ENCODE measurements at regions not wholly inside any gene's neighbourhood (a gene's known extent, or its start where the extent isn't known, plus 50 kb on each side); places are given as distances from the start of the nearest gene placed in this dataset.

DNA sequence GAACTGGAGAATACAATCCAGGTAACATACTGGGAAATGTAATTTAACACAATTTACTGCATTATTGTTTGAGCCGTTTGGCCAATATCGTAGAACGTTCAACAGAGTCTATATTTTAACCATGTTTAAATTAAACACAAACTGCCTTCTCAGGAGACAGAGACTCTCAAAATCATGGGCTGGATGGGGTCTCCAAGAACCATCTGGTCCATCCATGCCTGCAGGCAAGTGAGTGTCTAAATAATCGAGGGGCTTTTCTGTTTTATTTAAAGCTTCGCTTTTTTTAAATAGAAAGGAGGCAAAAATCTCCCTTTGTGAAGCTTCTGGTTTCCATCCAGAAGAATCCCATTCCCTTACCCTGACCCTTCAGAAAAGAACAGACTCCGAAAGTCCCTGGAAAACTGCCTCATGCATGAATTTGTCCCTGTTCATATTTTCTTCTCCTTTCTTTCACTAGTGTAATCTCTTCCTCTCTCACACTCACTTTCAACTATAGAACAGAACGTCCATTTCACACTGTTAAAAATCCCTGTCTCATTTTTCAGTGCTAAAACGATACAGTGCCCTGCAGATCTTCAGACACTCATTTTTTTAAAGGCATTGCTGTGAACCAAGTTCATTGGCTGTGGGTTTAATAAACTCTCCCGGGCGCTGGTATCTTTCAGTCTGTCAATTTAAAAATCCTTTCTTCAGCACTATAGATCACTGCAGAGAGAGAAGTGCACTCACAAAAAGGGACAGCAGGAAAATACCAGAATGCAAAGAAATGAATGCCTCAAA lies 111.4 kb upstream of the TOM1L1 start:
- TF ChIP-seq, protein P1, sequence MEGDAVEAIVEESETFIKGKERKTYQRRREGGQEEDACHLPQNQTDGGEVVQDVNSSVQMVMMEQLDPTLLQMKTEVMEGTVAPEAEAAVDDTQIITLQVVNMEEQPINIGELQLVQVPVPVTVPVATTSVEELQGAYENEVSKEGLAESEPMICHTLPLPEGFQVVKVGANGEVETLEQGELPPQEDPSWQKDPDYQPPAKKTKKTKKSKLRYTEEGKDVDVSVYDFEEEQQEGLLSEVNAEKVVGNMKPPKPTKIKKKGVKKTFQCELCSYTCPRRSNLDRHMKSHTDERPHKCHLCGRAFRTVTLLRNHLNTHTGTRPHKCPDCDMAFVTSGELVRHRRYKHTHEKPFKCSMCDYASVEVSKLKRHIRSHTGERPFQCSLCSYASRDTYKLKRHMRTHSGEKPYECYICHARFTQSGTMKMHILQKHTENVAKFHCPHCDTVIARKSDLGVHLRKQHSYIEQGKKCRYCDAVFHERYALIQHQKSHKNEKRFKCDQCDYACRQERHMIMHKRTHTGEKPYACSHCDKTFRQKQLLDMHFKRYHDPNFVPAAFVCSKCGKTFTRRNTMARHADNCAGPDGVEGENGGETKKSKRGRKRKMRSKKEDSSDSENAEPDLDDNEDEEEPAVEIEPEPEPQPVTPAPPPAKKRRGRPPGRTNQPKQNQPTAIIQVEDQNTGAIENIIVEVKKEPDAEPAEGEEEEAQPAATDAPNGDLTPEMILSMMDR (IDR thresholded peaks at IDR 0.05; ENCODE audit: insufficient read depth, low read length) = no peak
- H3K4me3 ChIP-seq (ENCODE audit: low read depth, low read length) = no peak overlapping the region
- no peak for DNase-seq (ENCODE audit: low read depth)

DNA sequence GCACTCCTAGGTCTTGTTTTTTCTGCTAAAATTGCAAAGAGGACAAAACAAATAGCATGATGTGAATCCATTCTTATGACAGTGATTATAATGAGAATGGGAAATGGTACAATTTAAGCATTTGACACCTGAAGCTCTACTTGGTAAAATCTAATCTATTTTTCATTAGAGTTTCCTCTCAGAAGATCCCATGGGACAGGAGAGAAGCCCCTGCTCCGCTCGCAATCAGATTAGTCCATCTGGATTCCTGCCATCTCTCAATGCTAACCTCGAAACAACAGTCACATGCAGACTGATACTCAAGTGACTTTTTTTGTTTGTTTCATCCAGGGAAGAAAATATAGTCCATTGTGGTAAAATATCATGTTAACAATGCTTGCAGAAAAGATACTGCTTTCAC lies 107.4 kb upstream of the TOM1L1 start:
- DNase-seq (ENCODE audit: low read depth) = no peak
- H3K4me3 ChIP-seq (ENCODE audit: low read depth, low read length) = no peak overlapping the region
- TF ChIP-seq, protein P1 (IDR thresholded peaks at IDR 0.05; ENCODE audit: insufficient read depth, low read length) = no peak

DNA sequence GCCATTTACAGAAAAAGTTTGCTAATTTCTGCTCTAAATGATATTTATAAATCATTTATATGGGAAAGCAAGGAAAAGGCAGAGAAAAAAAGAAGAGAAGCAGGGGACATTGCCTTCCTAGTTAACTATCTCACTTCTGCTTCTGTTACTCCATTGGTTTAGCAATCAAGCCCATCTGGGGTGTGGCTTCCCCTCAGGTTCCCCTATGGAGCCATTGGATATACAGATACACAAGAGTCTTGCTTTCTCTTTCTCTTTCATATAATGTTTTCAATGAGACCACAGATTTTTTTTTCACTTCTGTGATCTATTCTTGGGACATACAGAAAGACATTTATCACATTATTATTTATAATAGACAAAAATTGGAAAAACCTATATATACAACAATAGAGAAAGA lies 105.6 kb upstream of the TOM1L1 start:
- no peak for DNase-seq (ENCODE audit: low read depth)
- H3K4me3 ChIP-seq (ENCODE audit: low read depth, low read length) = no peak overlapping the region
- TF ChIP-seq, protein P1 (IDR thresholded peaks at IDR 0.05; ENCODE audit: insufficient read depth, low read length) = no peak

DNA sequence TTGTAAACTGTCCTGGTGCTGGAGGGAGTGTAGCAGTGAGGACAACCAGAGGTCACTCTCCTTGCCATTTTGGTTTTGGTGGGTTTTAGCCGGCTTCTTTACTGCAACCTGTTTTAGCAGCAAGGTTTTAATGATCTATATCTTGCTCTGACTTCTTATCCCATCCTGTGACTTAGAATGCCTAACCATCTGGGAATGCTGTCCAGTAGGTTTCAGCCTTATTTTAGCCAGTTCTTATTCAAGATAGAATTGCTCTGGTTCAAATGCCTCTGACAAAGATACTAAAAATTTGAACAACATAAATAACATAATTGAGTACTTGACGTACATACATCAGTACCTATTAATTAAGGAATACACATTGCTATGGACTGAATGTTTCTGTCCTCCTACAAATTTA lies 93.3 kb upstream of the TOM1L1 start:
- H3K4me3 ChIP-seq (ENCODE audit: low read depth, low read length) = no peak overlapping the region
- TF ChIP-seq, protein P1 (IDR thresholded peaks at IDR 0.05; ENCODE audit: insufficient read depth, low read length) = no peak
- no peak for DNase-seq (ENCODE audit: low read depth)

DNA sequence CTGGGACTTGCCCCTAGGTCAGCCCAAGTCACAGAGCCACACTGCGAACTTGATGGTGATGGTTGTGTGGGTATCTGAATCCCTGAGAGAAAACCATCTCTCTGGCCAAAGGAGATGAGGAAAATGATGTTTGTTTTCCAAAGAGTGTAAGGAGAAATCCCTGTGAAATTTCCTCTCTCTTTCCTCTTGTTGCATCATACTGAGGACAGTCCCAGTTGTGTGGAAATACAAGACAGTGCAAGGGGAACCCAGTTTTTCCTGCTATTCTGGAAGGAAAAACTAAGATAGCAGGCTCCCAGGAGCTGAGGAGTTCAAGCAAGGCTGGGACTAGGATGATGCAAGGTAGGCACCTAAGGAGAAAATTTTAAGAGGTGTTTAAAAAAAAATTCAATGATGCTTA lies 86.8 kb upstream of the TOM1L1 start:
- no peak overlapping the region for H3K4me3 ChIP-seq (ENCODE audit: low read depth, low read length)
- TF ChIP-seq, protein P1 (IDR thresholded peaks at IDR 0.05; ENCODE audit: insufficient read depth, low read length) = no peak
- DNase-seq (ENCODE audit: low read depth) = no peak

DNA sequence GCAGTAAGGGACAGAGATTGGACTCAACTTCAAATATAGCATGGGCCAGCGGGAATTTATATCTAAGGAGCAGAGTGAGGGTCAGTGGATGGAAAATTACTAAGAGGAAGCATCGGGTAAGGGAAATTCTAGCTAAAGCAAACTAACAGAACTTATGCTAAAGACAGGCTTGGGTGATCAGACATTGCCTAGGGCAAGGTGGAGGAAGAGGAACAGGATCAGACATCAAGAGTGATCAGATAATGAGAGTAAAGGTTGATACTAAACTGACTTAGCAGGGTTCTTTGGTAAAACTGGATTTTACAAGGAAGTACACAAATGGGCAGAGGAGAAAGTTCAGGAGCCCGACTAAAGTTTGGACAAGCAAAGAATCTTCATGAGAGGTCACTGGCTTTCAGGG lies 86.3 kb upstream of the TOM1L1 start:
- no peak overlapping the region for H3K4me3 ChIP-seq (ENCODE audit: low read depth, low read length)
- no peak for DNase-seq (ENCODE audit: low read depth)
- TF ChIP-seq, protein P1 (IDR thresholded peaks at IDR 0.05; ENCODE audit: insufficient read depth, low read length) = no peak

DNA sequence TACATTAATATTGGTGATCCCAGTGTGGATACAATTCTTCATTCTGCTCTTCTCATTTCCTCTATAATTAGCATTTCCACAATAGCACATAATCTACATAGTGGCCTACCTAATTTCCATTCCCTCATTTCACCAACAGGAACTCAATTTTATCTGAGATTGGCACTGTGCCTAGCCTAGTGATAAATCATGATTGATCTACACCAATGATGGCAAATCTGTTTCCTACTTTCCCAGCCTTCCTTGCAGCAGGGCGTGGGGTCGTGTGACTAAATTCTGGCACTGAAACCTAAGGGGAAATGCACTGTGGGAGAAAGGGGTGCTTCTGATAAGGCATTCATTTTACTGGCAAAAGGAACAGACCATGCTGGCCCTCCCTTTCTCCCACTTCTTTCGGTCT lies 66.6 kb upstream of the TOM1L1 start:
- no peak for DNase-seq (ENCODE audit: low read depth)
- H3K4me3 ChIP-seq (ENCODE audit: low read depth, low read length) = no peak overlapping the region
- TF ChIP-seq, protein P1 (IDR thresholded peaks at IDR 0.05; ENCODE audit: insufficient read depth, low read length) = no peak

Measured in fibroblast of the aortic adventitia (primary cell).